ENCODE measurements at regions not wholly inside any gene's neighbourhood (a gene's known extent, or its start where the extent isn't known, plus 50 kb on each side); places are given as distances from the start of the nearest gene placed in this dataset.
"Not testable (repeated sequence)": the region's sequence is repeated elsewhere in the genome, so short reads cannot be mapped to it uniquely, and the experiment has no call there.

- no peak for DNase-seq (ENCODE audit: extremely low read depth, low read depth)
Observed at GRCh38 chr21:24636696-24637095, 970.6 kb downstream of the MRPL39 start.

- DNase-seq (ENCODE audit: extremely low read depth, low read depth): no peak
Observed at GRCh38 chr21:24634749-24635148, 972.5 kb downstream of the MRPL39 start.

GRCh38 chr21:24628536-24628935 is 978.7 kb downstream of the MRPL39 start:
- no peak for DNase-seq (ENCODE audit: extremely low read depth, low read depth)

GRCh38 chr21:24628046-24628445 is 979.2 kb downstream of the MRPL39 start:
- no peak for DNase-seq (ENCODE audit: extremely low read depth, low read depth)

GRCh38 chr21:24617819-24618218 is 989.5 kb downstream of the MRPL39 start:
- no peak for DNase-seq (ENCODE audit: extremely low read depth, low read depth)

- DNase-seq (ENCODE audit: extremely low read depth, low read depth): no peak
Observed at GRCh38 chr21:24594082-24594481, 1013.2 kb downstream of the MRPL39 start.

GRCh38 chr21:24590261-24590660 is 1017.0 kb downstream of the MRPL39 start:
- no peak for DNase-seq (ENCODE audit: extremely low read depth, low read depth)

GRCh38 chr21:24583473-24583872 is 1023.8 kb downstream of the MRPL39 start:
- DNase-seq (ENCODE audit: extremely low read depth, low read depth): no peak

- no peak for DNase-seq (ENCODE audit: extremely low read depth, low read depth)
Observed at GRCh38 chr21:24577301-24577700, 1030.0 kb downstream of the MRPL39 start.

- no peak for DNase-seq (ENCODE audit: extremely low read depth, low read depth)
Observed at GRCh38 chr21:24561291-24561690, 1046.0 kb downstream of the MRPL39 start.

- DNase-seq (ENCODE audit: extremely low read depth, low read depth): no peak
Observed at GRCh38 chr21:24552491-24552890, 1054.8 kb downstream of the MRPL39 start.

GRCh38 chr21:24545807-24546361 is 1061.4 kb downstream of the MRPL39 start:
- no peak for DNase-seq (ENCODE audit: extremely low read depth, low read depth)

- DNase-seq (ENCODE audit: extremely low read depth, low read depth): peak; percentile 7
Observed at GRCh38 chr21:24514081-24514733, 1093.1 kb downstream of the MRPL39 start.

GRCh38 chr21:24509131-24509530 is 1098.2 kb downstream of the MRPL39 start:
- DNase-seq (ENCODE audit: extremely low read depth, low read depth): no peak

- DNase-seq (ENCODE audit: extremely low read depth, low read depth): no peak
Observed at GRCh38 chr21:24486973-24487372, 1120.3 kb downstream of the MRPL39 start.

GRCh38 chr21:24483361-24483760 is 1123.9 kb downstream of the MRPL39 start:
- not testable (repeated sequence) for DNase-seq (ENCODE audit: extremely low read depth, low read depth)

- no peak for DNase-seq (ENCODE audit: extremely low read depth, low read depth)
Observed at GRCh38 chr21:24470852-24471251, 1136.4 kb downstream of the MRPL39 start.

GRCh38 chr21:24456358-24456757 is 1150.9 kb downstream of the MRPL39 start:
- no peak for DNase-seq (ENCODE audit: extremely low read depth, low read depth)

GRCh38 chr21:24450119-24450518 is 1157.2 kb downstream of the MRPL39 start:
- no peak for DNase-seq (ENCODE audit: extremely low read depth, low read depth)

GRCh38 chr21:24445517-24445916 is 1161.8 kb downstream of the MRPL39 start:
- DNase-seq (ENCODE audit: extremely low read depth, low read depth): no peak

GRCh38 chr21:24444736-24445135 is 1162.5 kb downstream of the MRPL39 start:
- DNase-seq (ENCODE audit: extremely low read depth, low read depth): no peak

- no peak for DNase-seq (ENCODE audit: extremely low read depth, low read depth)
Observed at GRCh38 chr21:24436236-24436635, 1171.0 kb downstream of the MRPL39 start.
